ENCODE measurements at regions not wholly inside any gene's neighbourhood (a gene's known extent, or its start where the extent isn't known, plus 50 kb on each side); places are given as distances from the start of the nearest gene placed in this dataset.

- WGBS (ENCODE audit: insufficient coverage): 60% methylated on average over 1 of the region's 2 CpGs
- H3K27ac ChIP-seq (ENCODE audit: low read depth, low read length): no peak overlapping the region
- no peaks in the 10 kb centered on the region for H3K27me3 ChIP-seq (ENCODE audit: control insufficient read depth, insufficient read depth, low read length)
- no peaks in the 10 kb centered on the region for H3K9me3 ChIP-seq (ENCODE audit: control insufficient read depth, insufficient read depth, low read length)
- H3K4me3 ChIP-seq (ENCODE audit: low read depth, low read length): no peak overlapping the region
- DNase-seq (ENCODE audit: low read depth in 4 of 6, low spot score in 6 of 6): no peak
- no peaks in the 10 kb centered on the region for H3K4me1 ChIP-seq (ENCODE audit: control insufficient read depth, insufficient read depth, low read length)
- no peaks in the 10 kb centered on the region for H3K36me3 ChIP-seq (ENCODE audit: control insufficient read depth, insufficient read depth, low read length)
Observed at GRCh38 chr13:99051768-99052455, 74.0 kb upstream of the DOCK9 start.

DNA sequence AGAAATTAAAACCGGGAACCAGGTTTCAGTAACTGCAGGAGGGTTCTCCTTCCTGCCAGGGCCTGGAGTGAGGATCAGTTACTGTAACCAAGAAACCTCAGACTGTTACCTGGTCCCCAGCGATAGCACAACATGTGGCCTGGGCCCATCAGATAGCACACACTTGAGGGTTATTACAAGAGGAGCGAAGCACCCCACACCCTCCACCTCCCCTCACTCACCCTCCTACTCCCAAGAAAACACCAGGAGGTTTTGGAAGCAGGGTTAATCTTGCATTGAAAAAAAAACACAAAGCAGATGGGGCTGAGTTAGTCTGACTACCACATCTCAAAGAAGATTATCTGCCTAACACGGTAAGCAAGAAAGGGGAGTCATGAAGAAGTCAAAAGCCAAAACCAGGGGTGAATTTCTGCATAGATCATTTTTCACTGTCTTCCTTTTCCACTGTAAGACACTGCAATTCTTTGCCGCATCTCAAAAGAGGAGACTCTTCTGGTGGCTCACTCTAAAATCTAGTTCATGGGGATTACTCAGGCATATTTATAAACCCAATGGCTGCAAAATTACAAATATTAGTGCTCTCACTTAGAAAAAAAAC, 75.9 kb upstream of the DOCK9 start:
- H3K4me3 ChIP-seq (ENCODE audit: low read depth, low read length): no peak overlapping the region
- peak in 1 of 6 donors; percentile 20 for DNase-seq (ENCODE audit: low read depth in 4 of 6, low spot score in 6 of 6)
- no peaks in the 10 kb centered on the region for H3K4me1 ChIP-seq (ENCODE audit: control insufficient read depth, insufficient read depth, low read length)
- no peak overlapping the region for H3K27ac ChIP-seq (ENCODE audit: low read depth, low read length)
- H3K9me3 ChIP-seq (ENCODE audit: control insufficient read depth, insufficient read depth, low read length): no peaks in the 10 kb centered on the region
- no peaks in the 10 kb centered on the region for H3K27me3 ChIP-seq (ENCODE audit: control insufficient read depth, insufficient read depth, low read length)
- H3K36me3 ChIP-seq (ENCODE audit: control insufficient read depth, insufficient read depth, low read length): no peaks in the 10 kb centered on the region
- WGBS (ENCODE audit: insufficient coverage): 44% methylated on average over 1 of the region's 5 CpGs

DNA sequence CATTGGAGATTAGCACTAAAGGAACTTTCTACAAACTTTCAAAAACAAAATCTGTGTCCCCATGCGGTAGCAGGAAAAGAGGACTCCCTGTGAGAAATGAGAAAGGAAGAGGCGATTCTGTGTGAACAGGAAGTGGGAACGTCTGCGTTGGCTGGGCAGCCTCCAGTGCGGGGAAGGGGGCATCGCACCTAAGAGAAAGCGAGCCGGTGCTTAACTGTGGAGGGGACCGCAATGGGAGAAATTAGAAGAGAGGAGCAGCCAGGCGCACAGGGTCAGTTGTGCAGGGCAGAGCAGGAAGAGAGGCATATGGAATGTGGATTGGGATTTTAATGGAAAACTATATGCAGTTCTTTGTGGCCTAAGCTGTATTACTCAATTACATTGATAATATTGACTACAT, 77.4 kb upstream of the DOCK9 start:
- H3K27me3 ChIP-seq (ENCODE audit: control insufficient read depth, insufficient read depth, low read length): no peaks in the 10 kb centered on the region
- no peaks in the 10 kb centered on the region for H3K4me1 ChIP-seq (ENCODE audit: control insufficient read depth, insufficient read depth, low read length)
- H3K9me3 ChIP-seq (ENCODE audit: control insufficient read depth, insufficient read depth, low read length): no peaks in the 10 kb centered on the region
- H3K27ac ChIP-seq (ENCODE audit: low read depth, low read length): no peak overlapping the region
- no peak for DNase-seq (ENCODE audit: low read depth in 4 of 6, low spot score in 6 of 6)
- H3K36me3 ChIP-seq (ENCODE audit: control insufficient read depth, insufficient read depth, low read length): no peaks in the 10 kb centered on the region
- H3K4me3 ChIP-seq (ENCODE audit: low read depth, low read length): no peak overlapping the region
- WGBS (ENCODE audit: insufficient coverage): 80% methylated on average over 9 of the region's 10 CpGs

DNA sequence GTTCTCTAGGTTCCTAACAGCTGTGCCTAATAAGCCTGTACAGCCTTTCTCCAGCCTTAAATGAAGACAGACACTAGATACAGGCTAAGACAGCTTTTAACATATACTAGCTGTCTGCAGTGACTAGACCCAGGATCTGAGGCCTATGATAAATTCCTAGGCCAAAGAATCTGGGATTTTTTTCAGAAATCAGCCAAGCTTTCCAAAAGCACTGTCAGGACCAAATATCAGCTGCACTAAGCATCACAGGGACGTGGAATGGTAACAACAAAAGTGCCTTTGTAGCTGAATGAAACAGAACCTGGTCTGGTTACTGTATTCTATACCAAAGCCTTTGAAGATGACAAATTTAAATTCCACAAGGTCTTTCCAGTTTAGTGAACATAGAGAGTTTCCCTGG, 77.9 kb upstream of the DOCK9 start:
- Histone ChIP-seq H3K27ac (ENCODE audit: low read depth, low read length) (no peak overlapping the region), H3K27me3 (ENCODE audit: control insufficient read depth, insufficient read depth, low read length) (no peaks in the 10 kb centered on the region), H3K4me1 (ENCODE audit: control insufficient read depth, insufficient read depth, low read length) (no peaks in the 10 kb centered on the region), H3K36me3 (ENCODE audit: control insufficient read depth, insufficient read depth, low read length) (no peaks in the 10 kb centered on the region), H3K4me3 (ENCODE audit: low read depth, low read length) (no peak overlapping the region), H3K9me3 (ENCODE audit: control insufficient read depth, insufficient read depth, low read length) (no peaks in the 10 kb centered on the region)
- no peak for DNase-seq (ENCODE audit: low read depth in 4 of 6, low spot score in 6 of 6)
- 80% methylated on average over 1 of the region's 1 CpG for WGBS (ENCODE audit: insufficient coverage)

- DNase-seq (ENCODE audit: low read depth in 4 of 6, low spot score in 6 of 6): no peak
- no peaks in the 10 kb centered on the region for H3K27me3 ChIP-seq (ENCODE audit: control insufficient read depth, insufficient read depth, low read length)
- H3K36me3 ChIP-seq (ENCODE audit: control insufficient read depth, insufficient read depth, low read length): no peaks in the 10 kb centered on the region
- no peak overlapping the region for H3K4me3 ChIP-seq (ENCODE audit: low read depth, low read length)
- 91% methylated on average over 5 of the region's 7 CpGs for WGBS (ENCODE audit: insufficient coverage)
- H3K4me1 ChIP-seq (ENCODE audit: control insufficient read depth, insufficient read depth, low read length): no peaks in the 10 kb centered on the region
- H3K27ac ChIP-seq (ENCODE audit: low read depth, low read length): no peak overlapping the region
- H3K9me3 ChIP-seq (ENCODE audit: control insufficient read depth, insufficient read depth, low read length): no peaks in the 10 kb centered on the region
Observed at GRCh38 chr13:99056381-99057014, 78.6 kb upstream of the DOCK9 start.

DNA sequence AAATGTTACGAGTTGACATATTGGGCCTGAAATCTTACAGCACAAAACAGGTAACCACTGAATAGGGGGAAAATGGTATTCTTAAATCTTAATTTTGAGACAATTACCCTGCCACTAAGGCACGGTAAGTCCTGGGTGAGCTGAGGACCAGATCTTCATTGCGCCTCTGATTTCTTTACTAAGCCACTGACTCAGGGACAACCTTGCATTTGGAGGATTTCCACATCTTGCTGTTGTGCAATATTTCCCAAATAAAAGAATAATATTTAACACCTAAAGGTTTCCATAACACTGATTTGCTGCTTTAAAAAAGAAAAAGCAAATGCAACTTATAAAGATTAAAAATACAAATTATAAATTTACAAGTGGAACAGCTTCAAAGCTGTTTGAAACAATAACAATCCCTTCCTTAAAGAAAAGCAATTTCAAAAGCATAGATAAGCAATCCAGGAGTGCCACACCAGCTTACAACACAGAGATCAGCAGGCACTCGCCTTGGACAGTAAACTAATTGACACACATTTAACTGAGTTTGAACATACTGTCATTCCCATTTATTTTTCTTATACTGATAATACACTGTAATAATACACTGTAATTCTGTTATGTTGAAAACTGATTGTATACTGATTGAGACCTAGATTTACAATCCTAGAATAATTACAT, 79.6 kb upstream of the DOCK9 start:
- Histone ChIP-seq H3K27ac (ENCODE audit: low read depth, low read length) (no peak overlapping the region), H3K9me3 (ENCODE audit: control insufficient read depth, insufficient read depth, low read length) (no peaks in the 10 kb centered on the region), H3K4me3 (ENCODE audit: low read depth, low read length) (no peak overlapping the region), H3K4me1 (ENCODE audit: control insufficient read depth, insufficient read depth, low read length) (peaks cover 1% of the 10 kb centered on the region), H3K27me3 (ENCODE audit: control insufficient read depth, insufficient read depth, low read length) (no peaks in the 10 kb centered on the region), H3K36me3 (ENCODE audit: control insufficient read depth, insufficient read depth, low read length) (no peaks in the 10 kb centered on the region)
- DNase-seq (ENCODE audit: low read depth in 4 of 6, low spot score in 6 of 6): no peak
- WGBS (ENCODE audit: insufficient coverage): 100% methylated on average over 1 of the region's 4 CpGs

DNA sequence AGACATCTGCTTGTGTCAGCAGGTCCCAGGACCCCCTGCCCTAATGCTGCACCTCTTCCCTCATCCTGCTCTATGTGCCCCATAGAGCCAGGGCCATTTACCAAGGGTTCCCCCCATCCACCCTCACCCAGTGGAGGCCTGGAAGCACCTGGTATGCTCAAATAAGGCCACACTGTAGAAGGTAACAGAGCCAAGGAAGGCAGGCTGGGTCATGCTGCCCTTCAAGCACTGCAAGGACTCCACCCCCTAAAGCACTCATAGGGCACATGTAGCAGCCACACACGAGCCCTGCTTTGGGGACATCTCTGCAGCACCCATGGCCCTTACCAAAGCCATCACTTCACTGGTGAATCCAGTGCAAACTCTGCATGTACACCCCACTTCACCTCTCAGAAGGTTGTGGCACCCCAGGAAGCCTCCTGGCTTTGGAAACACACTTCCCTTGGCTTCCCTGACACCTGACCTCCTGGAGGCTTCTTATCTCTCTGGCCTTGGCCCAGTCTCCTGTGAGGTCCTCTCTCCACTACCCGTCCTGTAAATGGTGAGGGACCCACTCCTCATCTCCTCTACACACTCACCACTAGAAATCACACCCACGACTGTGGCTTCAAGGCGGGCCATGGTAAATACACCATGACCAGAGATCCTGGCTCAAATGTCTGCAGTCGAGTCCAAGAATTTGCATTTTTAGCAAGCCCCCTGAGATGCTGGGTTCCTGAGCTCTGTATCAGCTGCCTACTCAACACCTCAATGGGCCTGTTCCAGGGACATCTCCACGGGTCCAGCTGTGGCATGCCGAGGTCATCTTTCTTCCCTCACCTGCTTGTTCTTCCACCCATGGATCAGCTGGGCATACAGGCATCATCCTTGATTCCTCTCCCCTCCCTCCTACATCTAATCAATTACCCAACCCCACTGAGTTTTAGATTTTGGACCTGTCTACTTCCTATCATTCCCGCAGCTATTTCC, 80.9 kb upstream of the DOCK9 start:
- Histone ChIP-seq H3K27me3 (ENCODE audit: control insufficient read depth, insufficient read depth, low read length) (no peaks in the 10 kb centered on the region), H3K36me3 (ENCODE audit: control insufficient read depth, insufficient read depth, low read length) (no peaks in the 10 kb centered on the region), H3K27ac (ENCODE audit: low read depth, low read length) (no peak overlapping the region), H3K4me3 (ENCODE audit: low read depth, low read length) (no peak overlapping the region), H3K9me3 (ENCODE audit: control insufficient read depth, insufficient read depth, low read length) (no peaks in the 10 kb centered on the region), H3K4me1 (ENCODE audit: control insufficient read depth, insufficient read depth, low read length) (peaks cover 5% of the 10 kb centered on the region)
- DNase-seq (ENCODE audit: low read depth in 4 of 6, low spot score in 6 of 6): no peak
- WGBS (ENCODE audit: insufficient coverage): 94% methylated on average over 8 of the region's 8 CpGs

DNA sequence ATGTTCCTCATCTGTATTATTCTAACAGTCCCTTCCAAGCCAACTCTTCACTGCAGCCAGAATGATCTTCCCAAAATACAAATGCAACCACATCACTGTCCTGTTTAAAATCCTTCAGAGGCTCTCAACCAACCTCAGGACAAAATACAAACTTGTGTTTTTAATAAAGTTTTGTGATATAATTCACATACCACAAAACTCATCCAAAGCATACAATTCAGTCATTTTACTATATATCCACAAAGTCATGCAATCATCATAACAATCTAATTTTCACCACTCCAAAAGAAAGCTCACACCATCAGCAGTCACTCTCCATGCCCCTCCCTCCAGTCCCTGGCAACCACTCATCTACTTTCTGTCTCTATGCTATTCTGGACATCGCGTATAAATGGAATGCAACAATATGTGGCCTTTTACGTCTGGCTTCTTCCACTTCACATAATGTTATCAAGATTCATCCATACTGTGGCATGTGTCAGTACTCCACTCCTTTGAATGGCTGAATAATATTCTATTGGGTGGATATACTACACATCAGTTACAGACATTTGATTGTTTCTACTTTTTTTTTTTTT, 81.7 kb upstream of the DOCK9 start:
- Histone ChIP-seq H3K9me3 (ENCODE audit: control insufficient read depth, insufficient read depth, low read length) (no peaks in the 10 kb centered on the region), H3K36me3 (ENCODE audit: control insufficient read depth, insufficient read depth, low read length) (no peaks in the 10 kb centered on the region), H3K27me3 (ENCODE audit: control insufficient read depth, insufficient read depth, low read length) (no peaks in the 10 kb centered on the region), H3K4me1 (ENCODE audit: control insufficient read depth, insufficient read depth, low read length) (peaks cover 5% of the 10 kb centered on the region), H3K4me3 (ENCODE audit: low read depth, low read length) (no peak overlapping the region), H3K27ac (ENCODE audit: low read depth, low read length) (no peak overlapping the region)
- DNase-seq (ENCODE audit: low read depth in 4 of 6, low spot score in 6 of 6): no peak
- WGBS (ENCODE audit: insufficient coverage): no CpG with 5 or more reads among the region's 3 CpGs

- no peak overlapping the region for H3K4me3 ChIP-seq (ENCODE audit: low read depth, low read length)
- 100% methylated on average over 1 of the region's 4 CpGs for WGBS (ENCODE audit: insufficient coverage)
- no peaks in the 10 kb centered on the region for H3K36me3 ChIP-seq (ENCODE audit: control insufficient read depth, insufficient read depth, low read length)
- H3K9me3 ChIP-seq (ENCODE audit: control insufficient read depth, insufficient read depth, low read length): no peaks in the 10 kb centered on the region
- no peak overlapping the region for H3K27ac ChIP-seq (ENCODE audit: low read depth, low read length)
- H3K4me1 ChIP-seq (ENCODE audit: control insufficient read depth, insufficient read depth, low read length): peaks cover 5% of the 10 kb centered on the region
- H3K27me3 ChIP-seq (ENCODE audit: control insufficient read depth, insufficient read depth, low read length): no peaks in the 10 kb centered on the region
- no peak for DNase-seq (ENCODE audit: low read depth in 4 of 6, low spot score in 6 of 6)
Observed at GRCh38 chr13:99061411-99061810, 83.5 kb upstream of the DOCK9 start.
